ENCODE measurements at regions not wholly inside any gene's neighbourhood (a gene's known extent, or its start where the extent isn't known, plus 50 kb on each side); places are given as distances from the start of the nearest gene placed in this dataset.

DNA sequence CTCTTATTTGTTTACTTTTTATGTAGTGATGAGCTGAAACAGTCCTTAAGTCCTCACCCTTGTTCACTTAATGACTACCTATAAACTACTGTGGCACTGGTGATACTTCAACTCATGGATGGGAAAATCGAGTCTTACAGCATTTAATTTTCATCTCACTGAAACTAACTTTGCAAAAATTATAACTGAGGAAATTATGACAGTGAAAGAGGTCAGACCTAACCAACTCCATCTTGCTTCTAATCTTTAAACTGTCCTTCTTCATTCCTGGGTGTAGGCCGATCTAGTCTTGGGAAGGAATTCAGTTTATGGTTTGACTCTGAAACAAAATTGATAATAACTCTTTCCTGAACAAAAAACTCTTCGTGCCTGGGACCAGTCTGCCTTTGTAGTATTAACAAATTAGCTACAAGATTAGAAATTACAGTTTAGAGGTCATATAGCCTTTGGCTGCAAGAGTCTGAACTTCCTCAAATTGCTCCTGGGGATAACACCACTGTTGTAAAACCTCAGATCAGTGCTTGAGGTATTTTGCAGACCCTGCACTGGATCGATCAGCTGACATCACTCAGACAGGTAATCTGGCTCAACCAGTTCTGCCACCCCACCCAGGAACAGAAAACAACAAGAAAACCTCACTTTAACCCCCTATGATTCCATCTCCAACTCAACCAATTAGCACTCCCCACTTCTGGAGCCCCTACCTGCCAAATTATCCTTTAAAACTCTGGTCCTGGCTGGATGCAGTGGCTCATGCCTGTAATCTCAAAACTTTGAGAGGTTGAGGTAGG is 995.7 kb upstream of the PRKX start:
- TF ChIP-seq, protein P1, sequence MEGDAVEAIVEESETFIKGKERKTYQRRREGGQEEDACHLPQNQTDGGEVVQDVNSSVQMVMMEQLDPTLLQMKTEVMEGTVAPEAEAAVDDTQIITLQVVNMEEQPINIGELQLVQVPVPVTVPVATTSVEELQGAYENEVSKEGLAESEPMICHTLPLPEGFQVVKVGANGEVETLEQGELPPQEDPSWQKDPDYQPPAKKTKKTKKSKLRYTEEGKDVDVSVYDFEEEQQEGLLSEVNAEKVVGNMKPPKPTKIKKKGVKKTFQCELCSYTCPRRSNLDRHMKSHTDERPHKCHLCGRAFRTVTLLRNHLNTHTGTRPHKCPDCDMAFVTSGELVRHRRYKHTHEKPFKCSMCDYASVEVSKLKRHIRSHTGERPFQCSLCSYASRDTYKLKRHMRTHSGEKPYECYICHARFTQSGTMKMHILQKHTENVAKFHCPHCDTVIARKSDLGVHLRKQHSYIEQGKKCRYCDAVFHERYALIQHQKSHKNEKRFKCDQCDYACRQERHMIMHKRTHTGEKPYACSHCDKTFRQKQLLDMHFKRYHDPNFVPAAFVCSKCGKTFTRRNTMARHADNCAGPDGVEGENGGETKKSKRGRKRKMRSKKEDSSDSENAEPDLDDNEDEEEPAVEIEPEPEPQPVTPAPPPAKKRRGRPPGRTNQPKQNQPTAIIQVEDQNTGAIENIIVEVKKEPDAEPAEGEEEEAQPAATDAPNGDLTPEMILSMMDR (IDR thresholded peaks at IDR 0.05), result no peak
- TF ChIP-seq POLR2A (IDR thresholded peaks at IDR 0.05), result no peak

All from uterus (tissue), 2 donors.